Epithelial cell of esophagus (primary cell): ENCODE measurements at regions not wholly inside any gene's neighbourhood (a gene's known extent, or its start where the extent isn't known, plus 50 kb on each side); places are given as distances from the start of the nearest gene placed in this dataset.

ENCODE experiments used
- DNase-seq: peaks from one replicate; pipeline ENCODE4 v3.0.0; 2010; ENCODE audit warnings: low read depth
- H3K4me3 ChIP-seq: 2 replicates; pipeline ENCODE4 v1.5.1; 2011; ENCODE audit warnings: mild to moderate bottlenecking, low read length, control low read depth
- CTCF ChIP-seq: IDR thresholded peaks from 2 replicates; pipeline ENCODE4 v1.5.1; 2011; ENCODE audit warnings: low read depth, mild to moderate bottlenecking, low read length, control low read depth, inconsistent platforms; ENCODE audit not compliant: insufficient read depth; ENCODE audit errors: missing control alignments

- TF ChIP-seq CTCF = no peak
- no peak for DNase-seq
- H3K4me3 ChIP-seq = no peak overlapping the region
Measured at GRCh38 chr17:65393514-65393913, 167.9 kb downstream of the AXIN2 start.

GRCh38 chr17:65389949-65390348, 171.5 kb downstream of the AXIN2 start:
- no peak for DNase-seq
- no peak for TF ChIP-seq CTCF

GRCh38 chr17:65389426-65389825, 172.0 kb downstream of the AXIN2 start:
- no peak for TF ChIP-seq CTCF
- no peak overlapping the region for H3K4me3 ChIP-seq
- DNase-seq = no peak

More at GRCh38 chr17:65389949-65390348, 171.5 kb downstream of the AXIN2 start:
- no peak overlapping the region for H3K4me3 ChIP-seq

GRCh38 chr17:65388911-65389310, 172.5 kb downstream of the AXIN2 start:
- H3K4me3 ChIP-seq = no peak overlapping the region
- no peak for DNase-seq
- no peak for TF ChIP-seq CTCF

GRCh38 chr17:65387322-65387721, 174.1 kb downstream of the AXIN2 start:
- no peak for TF ChIP-seq CTCF
- no peak overlapping the region for H3K4me3 ChIP-seq
- no peak for DNase-seq

GRCh38 chr17:65385726-65386125, 175.7 kb downstream of the AXIN2 start:
- no peak for DNase-seq
- H3K4me3 ChIP-seq = no peak overlapping the region
- TF ChIP-seq CTCF = no peak

- no peak for DNase-seq
- no peak overlapping the region for H3K4me3 ChIP-seq
- no peak for TF ChIP-seq CTCF
Measured at GRCh38 chr17:65385071-65385470, 176.4 kb downstream of the AXIN2 start.
